Progenitor cell of endocrine pancreas (in vitro differentiated cells): ENCODE measurements at regions not wholly inside any gene's neighbourhood (a gene's known extent, or its start where the extent isn't known, plus 50 kb on each side); places are given as distances from the start of the nearest gene placed in this dataset.

ENCODE experiments used
- DNase-seq: peaks from one replicate; pipeline ENCODE4 v3.0.0; 2021; ENCODE audit warnings: low spot score; ENCODE audit not compliant: unreplicated experiment
- H3K27ac Mint-ChIP-seq: 2 replicates; pipeline ENCODE4 v1.8.0; 2021; ENCODE audit warnings: mild to moderate bottlenecking, moderate library complexity, mixed read lengths
- H3K27me3 Mint-ChIP-seq: 2 replicates; pipeline ENCODE4 v1.8.0; 2021; ENCODE audit warnings: mixed read lengths
- H3K36me3 Mint-ChIP-seq: 2 replicates; pipeline ENCODE4 v1.8.0; 2022; ENCODE audit warnings: mixed read lengths; ENCODE audit not compliant: insufficient read depth
- H3K4me1 Mint-ChIP-seq: 2 replicates; pipeline ENCODE4 v1.8.0; 2021; ENCODE audit warnings: low read depth, mixed read lengths
- H3K4me3 Mint-ChIP-seq: 2 replicates; pipeline ENCODE4 v1.8.0; 2021; ENCODE audit warnings: low read depth, mild to moderate bottlenecking, moderate library complexity, mixed read lengths
- H3K9me3 Mint-ChIP-seq: 2 replicates; pipeline ENCODE4 v1.8.0; 2021; ENCODE audit warnings: low read depth, mixed read lengths
- TF ChIP-seq, protein P1 (sequence below): fragments of 200-600 bp; sonication (generic); IDR thresholded peaks from one replicate; pipeline ENCODE4 v1.5.0; 2021; ENCODE audit warnings: antibody characterized with exemption, mild to moderate bottlenecking; ENCODE audit not compliant: unreplicated experiment

DNA sequence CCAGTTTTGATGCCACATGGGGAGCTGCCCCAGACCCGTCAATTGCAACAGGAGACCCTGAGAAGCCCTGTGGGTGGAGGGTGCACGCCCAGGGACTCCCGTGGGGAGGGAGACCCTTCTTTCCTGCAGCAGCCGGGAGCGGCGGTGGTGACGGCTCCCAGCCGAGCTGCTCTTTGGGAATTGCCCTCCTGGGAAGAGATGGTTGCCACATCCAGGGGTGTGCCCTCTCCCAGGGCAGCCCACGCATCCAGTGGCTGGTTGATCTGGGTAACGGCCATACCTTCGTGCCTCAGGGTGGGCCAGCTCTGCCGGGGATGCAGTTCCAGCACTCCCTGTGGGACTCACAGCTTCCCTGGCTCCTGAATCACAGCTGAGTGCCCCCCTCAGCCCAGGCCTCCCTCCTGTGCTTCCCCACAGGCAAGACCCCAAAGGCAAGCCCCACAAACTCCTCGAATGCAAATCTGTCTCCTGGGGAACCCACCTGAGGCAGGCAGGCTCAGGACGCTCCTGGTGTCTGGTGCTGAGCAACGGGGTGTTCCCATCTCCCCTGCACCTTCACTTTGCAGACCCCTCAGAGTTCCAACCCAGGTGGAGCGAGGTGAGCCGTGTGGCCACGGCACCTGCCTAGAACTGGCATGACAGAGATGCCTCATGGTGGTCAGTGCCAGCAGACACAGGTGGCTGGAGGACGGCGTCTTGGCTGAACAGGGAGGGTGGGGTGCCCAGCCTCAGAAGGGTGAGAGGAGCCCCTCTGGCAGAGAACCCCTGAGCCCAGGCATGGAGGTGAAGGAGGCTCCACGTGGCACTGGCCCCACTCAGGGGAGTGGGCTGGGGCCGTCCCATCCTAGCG, 1027.4 kb downstream of the BRD1 start:
- DNase-seq, result no peak
- no peak overlapping the region for H3K4me3 Mint-ChIP-seq
- no peak overlapping the region for H3K27ac Mint-ChIP-seq
- H3K9me3 Mint-ChIP-seq, result no peaks in the 10 kb centered on the region
- H3K36me3 Mint-ChIP-seq, result no peaks in the 10 kb centered on the region
- TF ChIP-seq, protein P1, sequence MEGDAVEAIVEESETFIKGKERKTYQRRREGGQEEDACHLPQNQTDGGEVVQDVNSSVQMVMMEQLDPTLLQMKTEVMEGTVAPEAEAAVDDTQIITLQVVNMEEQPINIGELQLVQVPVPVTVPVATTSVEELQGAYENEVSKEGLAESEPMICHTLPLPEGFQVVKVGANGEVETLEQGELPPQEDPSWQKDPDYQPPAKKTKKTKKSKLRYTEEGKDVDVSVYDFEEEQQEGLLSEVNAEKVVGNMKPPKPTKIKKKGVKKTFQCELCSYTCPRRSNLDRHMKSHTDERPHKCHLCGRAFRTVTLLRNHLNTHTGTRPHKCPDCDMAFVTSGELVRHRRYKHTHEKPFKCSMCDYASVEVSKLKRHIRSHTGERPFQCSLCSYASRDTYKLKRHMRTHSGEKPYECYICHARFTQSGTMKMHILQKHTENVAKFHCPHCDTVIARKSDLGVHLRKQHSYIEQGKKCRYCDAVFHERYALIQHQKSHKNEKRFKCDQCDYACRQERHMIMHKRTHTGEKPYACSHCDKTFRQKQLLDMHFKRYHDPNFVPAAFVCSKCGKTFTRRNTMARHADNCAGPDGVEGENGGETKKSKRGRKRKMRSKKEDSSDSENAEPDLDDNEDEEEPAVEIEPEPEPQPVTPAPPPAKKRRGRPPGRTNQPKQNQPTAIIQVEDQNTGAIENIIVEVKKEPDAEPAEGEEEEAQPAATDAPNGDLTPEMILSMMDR, result no peak
- H3K4me1 Mint-ChIP-seq, result peaks cover 9% of the 10 kb centered on the region
- no peaks in the 10 kb centered on the region for H3K27me3 Mint-ChIP-seq

DNA sequence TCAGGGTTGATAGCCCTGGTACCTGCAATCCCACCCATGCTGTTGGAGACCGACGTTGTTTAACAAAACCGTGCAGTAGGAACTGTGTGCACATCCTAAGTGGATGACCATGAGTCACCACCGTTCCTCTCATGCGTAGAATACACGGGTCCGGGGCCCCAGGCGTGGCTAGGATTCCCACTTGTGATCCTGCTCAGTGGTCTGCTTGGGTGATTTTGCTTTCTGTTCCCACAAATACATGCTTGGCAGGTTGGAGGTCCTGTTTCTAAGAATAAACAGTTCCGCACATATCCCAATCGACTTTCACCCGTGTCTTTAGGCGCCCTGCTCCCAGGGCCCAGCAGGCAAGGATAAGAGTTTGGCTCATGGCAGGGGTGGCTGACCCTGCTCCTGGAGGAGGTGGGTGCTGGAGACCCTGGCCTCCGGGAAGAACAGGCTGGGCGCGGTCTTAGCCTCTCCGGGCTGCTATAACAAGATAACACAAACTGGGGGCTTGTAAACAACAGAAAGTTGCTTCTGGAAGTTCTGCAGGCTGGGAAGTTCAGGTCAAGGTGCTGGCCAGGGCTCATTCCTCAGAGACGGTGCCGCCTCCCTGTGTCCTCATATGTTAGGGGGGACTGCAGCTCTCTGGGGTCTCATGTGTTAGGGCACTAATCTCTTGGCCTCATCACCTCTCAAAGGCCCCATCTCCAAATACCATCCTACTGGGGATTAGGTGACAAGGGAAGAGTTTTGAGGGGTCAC, 1028.3 kb downstream of the BRD1 start:
- H3K36me3 Mint-ChIP-seq, result no peaks in the 10 kb centered on the region
- H3K27me3 Mint-ChIP-seq, result no peaks in the 10 kb centered on the region
- H3K4me3 Mint-ChIP-seq, result no peak overlapping the region
- no peak overlapping the region for H3K27ac Mint-ChIP-seq
- TF ChIP-seq, protein P1, result no peak
- no peaks in the 10 kb centered on the region for H3K9me3 Mint-ChIP-seq
- peaks cover 2% of the 10 kb centered on the region for H3K4me1 Mint-ChIP-seq
- DNase-seq, result no peak

DNA sequence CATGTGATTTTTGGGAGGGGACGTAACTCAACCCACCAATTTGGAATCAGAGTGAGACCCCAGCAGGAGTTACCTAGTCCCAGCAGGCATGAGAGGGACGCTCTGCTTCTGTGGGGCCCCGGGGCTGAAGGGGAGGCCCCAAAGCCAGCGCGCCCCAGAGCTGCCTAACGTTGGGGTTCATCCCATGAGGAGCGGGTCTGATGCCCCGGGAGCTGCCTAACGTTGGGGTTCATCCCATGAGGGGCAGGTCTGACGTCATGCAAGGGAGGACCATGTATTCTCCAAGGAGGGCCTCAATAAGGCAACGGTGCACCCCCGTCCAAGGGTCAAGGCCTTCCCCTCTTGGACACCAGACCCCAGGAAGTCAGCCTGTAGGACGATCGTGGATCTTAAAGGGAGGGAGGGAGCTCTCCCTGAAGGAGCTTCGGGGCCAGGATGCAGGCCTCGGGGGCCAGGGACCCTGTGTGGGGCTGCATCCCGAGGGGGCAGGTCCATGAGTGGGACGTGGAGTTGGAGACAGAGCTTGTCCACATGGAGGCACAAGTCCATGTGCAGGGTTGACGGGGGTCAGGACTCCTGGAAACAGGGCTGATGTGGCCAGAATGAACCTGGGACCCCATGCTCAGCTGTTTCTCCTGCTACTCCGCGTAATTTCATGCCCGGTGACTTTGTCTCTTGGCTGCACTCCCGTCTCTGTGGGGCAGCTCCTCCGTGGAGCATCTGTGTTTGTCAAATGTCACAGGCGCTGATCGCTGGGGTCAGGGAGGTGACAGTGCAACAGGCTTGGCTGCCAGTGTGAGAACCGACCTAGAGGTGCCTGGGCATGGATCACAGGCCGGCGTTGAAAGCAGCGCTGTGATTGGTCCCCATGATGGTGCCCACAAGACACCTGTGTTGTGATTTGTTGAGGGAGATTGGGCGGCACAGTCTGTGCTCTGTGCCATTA, 1029.1 kb downstream of the BRD1 start:
- no peak for DNase-seq
- H3K27me3 Mint-ChIP-seq, result no peaks in the 10 kb centered on the region
- peaks cover 2% of the 10 kb centered on the region for H3K4me1 Mint-ChIP-seq
- TF ChIP-seq, protein P1, result no peak
- H3K9me3 Mint-ChIP-seq, result no peaks in the 10 kb centered on the region
- no peaks in the 10 kb centered on the region for H3K36me3 Mint-ChIP-seq
- no peak overlapping the region for H3K27ac Mint-ChIP-seq
- H3K4me3 Mint-ChIP-seq, result no peak overlapping the region

DNA sequence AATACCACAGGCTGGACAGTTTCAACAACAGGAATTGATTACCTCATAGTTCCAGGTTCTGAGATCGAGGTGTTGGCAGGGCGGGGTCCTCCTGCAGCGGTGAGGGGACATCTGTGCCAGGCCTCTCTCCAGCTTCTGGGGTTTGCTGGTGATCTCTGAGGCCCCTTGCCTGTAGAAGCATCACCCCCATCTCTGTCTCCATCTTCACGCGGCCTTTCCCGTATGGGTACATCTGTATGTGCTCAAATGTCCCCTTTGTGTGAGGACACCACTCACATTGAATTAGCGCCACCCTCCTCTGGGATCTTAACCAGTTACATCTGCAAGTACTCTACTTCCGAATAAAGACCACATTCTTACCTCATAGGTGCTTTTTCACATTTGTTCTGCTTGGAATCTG, 1029.9 kb downstream of the BRD1 start:
- DNase-seq, result no peak
- TF ChIP-seq, protein P1, result no peak
- Mint-ChIP-seq H3K4me1 (no peaks in the 10 kb centered on the region), H3K4me3 (no peak overlapping the region), H3K27ac (no peak overlapping the region), H3K36me3 (no peaks in the 10 kb centered on the region), H3K27me3 (no peaks in the 10 kb centered on the region), H3K9me3 (peaks cover 2% of the 10 kb centered on the region)
